Thymus (tissue), 11 donors: ENCODE measurements at regions not wholly inside any gene's neighbourhood (a gene's known extent, or its start where the extent isn't known, plus 50 kb on each side); places are given as distances from the start of the nearest gene placed in this dataset.

Experiments used
- DNase-seq, 9 donors: peaks; one replicate each; pipeline ENCODE4 v3.0.0-alpha.2; 2013; ENCODE audit warnings: low spot score in 9 of 9, low read depth in 6 of 9, missing footprints in 1 of 9
- H3K27ac ChIP-seq, 2 donors: one replicate each; pipeline ENCODE4 v1.5.1; 2013; ENCODE audit warnings: control low read depth in 1 of 2, low read depth in 1 of 2, low read length in 1 of 2, mild to moderate bottlenecking in 1 of 2, moderate library complexity in 1 of 2
- H3K27me3 ChIP-seq, 2 donors: one replicate each; pipeline ENCODE4 v1.5.1; 2013; ENCODE audit warnings: low read length in 1 of 2; ENCODE audit not compliant: control insufficient read depth in 2 of 2, insufficient read depth in 1 of 2
- H3K36me3 ChIP-seq, 2 donors: one replicate each; pipeline ENCODE4 v1.5.1; 2013; ENCODE audit warnings: low read length in 1 of 2, mild to moderate bottlenecking in 1 of 2, moderate library complexity in 1 of 2; ENCODE audit not compliant: control insufficient read depth in 2 of 2, insufficient read depth in 2 of 2
- H3K4me1 ChIP-seq, 2 donors: one replicate each; pipeline ENCODE4 v1.5.1; 2013; ENCODE audit warnings: low read length in 2 of 2; ENCODE audit not compliant: control insufficient read depth in 2 of 2, insufficient read depth in 2 of 2
- H3K4me3 ChIP-seq, 2 donors: one replicate each; pipeline ENCODE4 v1.5.1; 2013; ENCODE audit warnings: low read length in 2 of 2, control low read depth in 1 of 2, mild to moderate bottlenecking in 1 of 2
- H3K9me3 ChIP-seq, 2 donors: one replicate each; pipeline ENCODE4 v1.5.1; 2013; ENCODE audit warnings: low read length in 1 of 2, mild to moderate bottlenecking in 1 of 2; ENCODE audit not compliant: control insufficient read depth in 2 of 2, insufficient read depth in 1 of 2
- WGBS: extraction: QIAGEN DNeasy Blood & Tissue Kit; methylation state at CpG from one replicate; pipeline ENCODE4 v1.1.7; 2013; 5-methylcytosine and 5-hydroxymethylcytosine counted together
- donor health status: healthy.

DNA sequence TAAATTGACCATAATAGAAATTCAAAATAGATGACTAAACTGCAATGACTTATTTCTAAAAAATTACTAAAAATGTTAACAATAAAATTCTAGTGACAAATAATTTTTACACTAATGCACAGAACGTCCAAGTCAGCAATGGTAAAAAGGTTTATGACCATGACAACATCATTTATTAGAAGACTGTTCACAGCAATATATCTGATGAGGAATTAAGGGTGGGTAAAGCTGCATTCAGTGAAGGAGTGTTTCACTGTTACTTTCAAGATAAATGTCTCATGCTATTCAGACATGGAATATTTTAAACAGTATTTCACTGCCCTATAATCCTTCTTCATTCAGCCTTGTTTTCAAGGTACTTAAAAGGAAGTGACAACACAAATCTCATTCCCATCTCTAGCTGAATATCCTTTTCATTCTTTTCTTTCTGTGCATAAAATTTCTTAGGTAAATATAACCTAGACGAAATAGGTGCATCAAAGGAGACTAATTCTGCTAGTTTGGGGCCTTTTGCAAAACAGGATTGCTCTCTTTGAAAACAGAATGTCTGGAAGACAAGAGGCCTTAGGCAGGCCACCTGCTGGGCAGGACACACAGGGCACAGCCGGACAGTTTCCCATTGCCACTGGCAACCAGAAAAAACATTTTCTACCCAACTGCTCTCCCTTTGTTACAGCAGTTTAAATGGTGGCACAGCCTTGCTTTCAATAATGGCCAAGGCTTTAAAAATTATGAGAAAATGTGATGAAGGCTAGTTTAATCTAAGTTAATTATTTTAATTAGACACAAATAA, 600.3 kb downstream of the SPRY1 start:
- Histone ChIP-seq H3K27ac (no peak overlapping the region), H3K27me3 (no peaks in the 10 kb centered on the region), H3K4me3 (no peak overlapping the region), H3K4me1 (no peaks in the 10 kb centered on the region), H3K36me3 (no peaks in the 10 kb centered on the region), H3K9me3 (peaks cover 0 to 1% of the 10 kb centered on the region in 2 donors)
- 95% methylated on average over 3 of the region's 3 CpGs for WGBS
- DNase-seq = no peak

- no peak overlapping the region for H3K27ac ChIP-seq
- H3K9me3 ChIP-seq = no peaks in the 10 kb centered on the region
- H3K27me3 ChIP-seq = no peaks in the 10 kb centered on the region
- no peaks in the 10 kb centered on the region for H3K36me3 ChIP-seq
- no peak for DNase-seq
- H3K4me3 ChIP-seq = no peak overlapping the region
- 91% methylated on average over 1 of the region's 1 CpG for WGBS
- no peaks in the 10 kb centered on the region for H3K4me1 ChIP-seq
Measured at GRCh38 chr4:123997776-123998449, 601.3 kb downstream of the SPRY1 start.

DNA sequence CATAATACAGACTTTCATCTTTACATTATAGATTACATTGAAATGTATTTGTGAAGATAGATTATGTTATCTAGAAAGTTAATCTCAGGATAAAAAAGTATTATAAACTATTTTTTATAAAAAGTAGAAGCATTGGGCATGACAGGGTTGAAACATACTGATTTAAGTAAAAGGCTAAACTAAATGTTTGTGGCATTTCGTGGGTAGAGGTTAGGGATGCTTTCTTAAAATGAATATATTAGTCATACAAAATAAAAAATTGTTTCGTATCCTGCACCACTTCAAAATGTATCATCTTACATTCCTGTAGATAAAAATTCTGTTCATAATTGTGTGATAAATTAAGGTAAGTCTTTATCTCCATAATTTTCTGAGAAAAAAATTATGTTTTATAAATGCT, 603.6 kb downstream of the SPRY1 start:
- WGBS = 62% methylated on average over 2 of the region's 2 CpGs
- no peaks in the 10 kb centered on the region for H3K27me3 ChIP-seq
- H3K36me3 ChIP-seq = no peaks in the 10 kb centered on the region
- H3K4me1 ChIP-seq = no peaks in the 10 kb centered on the region
- no peak overlapping the region for H3K27ac ChIP-seq
- H3K9me3 ChIP-seq = no peaks in the 10 kb centered on the region
- no peak for DNase-seq
- H3K4me3 ChIP-seq = no peak overlapping the region

DNA sequence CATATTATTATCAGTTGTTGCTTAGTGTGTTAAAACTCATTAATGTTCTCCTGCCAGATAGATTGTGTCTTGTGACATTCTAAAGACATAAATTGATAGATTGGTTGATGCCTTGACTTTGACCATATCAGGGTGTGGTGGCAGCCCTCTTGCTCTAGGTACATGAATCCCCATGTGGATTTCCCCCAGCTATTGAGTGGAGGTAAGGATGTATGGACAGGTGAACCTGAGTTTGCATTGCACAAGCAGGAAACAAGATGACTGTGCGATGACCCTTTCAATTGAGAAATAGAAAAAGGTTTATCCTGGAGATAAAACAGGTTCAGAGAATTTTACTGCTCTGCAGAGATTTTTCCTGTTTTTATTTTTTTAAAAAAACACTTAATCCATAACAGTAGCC, 619.2 kb downstream of the SPRY1 start:
- Histone ChIP-seq H3K27ac (no peak overlapping the region), H3K4me3 (no peak overlapping the region), H3K9me3 (no peaks in the 10 kb centered on the region), H3K27me3 (no peaks in the 10 kb centered on the region), H3K36me3 (no peaks in the 10 kb centered on the region), H3K4me1 (peaks cover 2 to 3% of the 10 kb centered on the region in 2 donors)
- no peak for DNase-seq
- WGBS = 100% methylated on average over 1 of the region's 1 CpG

- Histone ChIP-seq H3K4me1 (peaks cover 3 to 4% of the 10 kb centered on the region in 2 donors), H3K9me3 (no peaks in the 10 kb centered on the region), H3K27me3 (no peaks in the 10 kb centered on the region), H3K36me3 (no peaks in the 10 kb centered on the region), H3K27ac (no peak overlapping the region), H3K4me3 (no peak overlapping the region)
- WGBS = 97% methylated on average over 8 of the region's 8 CpGs
- DNase-seq = no peak
Measured at GRCh38 chr4:124017185-124017785, 620.7 kb downstream of the SPRY1 start.

GRCh38 chr4:124018383-124019317, 622.1 kb downstream of the SPRY1 start:
- WGBS = 65% methylated on average over 7 of the region's 7 CpGs
- no peak overlapping the region for H3K4me3 ChIP-seq
- H3K27me3 ChIP-seq = no peaks in the 10 kb centered on the region
- peak in 6 of 9 donors; percentile 2 to 46 (median 10) for DNase-seq
- no peaks in the 10 kb centered on the region for H3K36me3 ChIP-seq
- peaks cover 3 to 4% of the 10 kb centered on the region in 2 donors for H3K4me1 ChIP-seq
- H3K27ac ChIP-seq = peak overlapping the region in 1 of 2 donors; percentile 50
- H3K9me3 ChIP-seq = no peaks in the 10 kb centered on the region

- Histone ChIP-seq H3K27me3 (no peaks in the 10 kb centered on the region), H3K4me1 (peaks cover 3 to 4% of the 10 kb centered on the region in 2 donors), H3K9me3 (no peaks in the 10 kb centered on the region), H3K36me3 (no peaks in the 10 kb centered on the region), H3K27ac (no peak overlapping the region), H3K4me3 (no peak overlapping the region)
- no peak for DNase-seq
- WGBS = 85% methylated on average over 4 of the region's 4 CpGs
Measured at GRCh38 chr4:124019749-124020549, 623.4 kb downstream of the SPRY1 start.

DNA sequence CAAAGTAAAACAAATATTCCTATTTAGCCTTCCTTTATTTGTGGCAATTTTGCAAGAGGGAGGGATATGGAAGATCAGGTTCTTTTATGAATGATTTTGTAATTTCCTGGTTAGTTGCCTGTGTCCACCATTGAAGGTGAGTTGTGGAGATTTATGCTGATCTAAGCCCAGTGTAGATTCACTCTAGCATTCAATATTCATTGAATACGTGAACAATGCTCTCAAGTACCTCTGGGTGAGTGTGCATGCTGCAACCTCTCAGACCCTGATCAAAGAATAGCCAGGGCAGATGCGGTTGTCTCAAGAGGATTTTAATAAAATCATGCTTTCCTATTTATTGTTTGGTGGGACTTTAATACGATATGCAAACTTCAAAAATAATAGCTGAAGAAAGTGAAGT, 628.4 kb downstream of the SPRY1 start:
- H3K4me3 ChIP-seq = no peak overlapping the region
- DNase-seq = no peak
- H3K27ac ChIP-seq = no peak overlapping the region
- 95% methylated on average over 3 of the region's 3 CpGs for WGBS
- H3K36me3 ChIP-seq = no peaks in the 10 kb centered on the region
- H3K27me3 ChIP-seq = no peaks in the 10 kb centered on the region
- no peaks in the 10 kb centered on the region for H3K9me3 ChIP-seq
- peaks cover 0 to 3% of the 10 kb centered on the region in 2 donors for H3K4me1 ChIP-seq
